Gastrocnemius medialis (tissue), 4 donors: ENCODE measurements at regions not wholly inside any gene's neighbourhood (a gene's known extent, or its start where the extent isn't known, plus 50 kb on each side); places are given as distances from the start of the nearest gene placed in this dataset.

Experiments used
- ATAC-seq, 2 donors: fragments of 150-250 bp; one replicate each; pipeline ENCODE4 v1.9.1; 2016
- DNase-seq, 2 donors: peaks; one replicate each; pipeline ENCODE4 v3.0.0-alpha.2; 2019
- H3K27ac ChIP-seq, 4 donors: fragments of 200-600 bp; sonication (generic); 1 replicate in 1 of 4; 2 replicates in 3 of 4; pipeline ENCODE4 v1.5.1; 2016 to 2018; ENCODE audit warnings: mild to moderate bottlenecking in 2 of 4, moderate library complexity in 1 of 4
- H3K27me3 ChIP-seq, 3 donors: fragments of 200-600 bp; sonication (generic) in 2 of 3; 1 replicate in 1 of 3; 2 replicates in 2 of 3; pipeline versions ENCODE4 v1.5.1 to v1.6.0; 2016 to 2019; ENCODE audit warnings: mild to moderate bottlenecking in 1 of 3, moderate library complexity in 1 of 3
- H3K36me3 ChIP-seq, 2 donors: fragments of 200-600 bp; sonication (generic) in 1 of 2; one replicate each; pipeline ENCODE4 v1.5.1; 2017 to 2018
- H3K4me1 ChIP-seq, 2 donors: fragments of 200-600 bp; sonication (generic) in 1 of 2; one replicate each; pipeline ENCODE4 v1.5.1; 2016 to 2017; ENCODE audit warnings: mild to moderate bottlenecking in 2 of 2
- H3K4me3 ChIP-seq, 4 donors: fragments of 200-600 bp; sonication (generic) in 3 of 4; 1 replicate in 1 of 4; 2 replicates in 3 of 4; pipeline ENCODE4 v1.5.1; 2016 to 2019; ENCODE audit warnings: mild to moderate bottlenecking in 2 of 4
- H3K9me3 ChIP-seq, 3 donors: fragments of 200-600 bp; sonication (generic) in 2 of 3; 1 replicate in 1 of 3; 2 replicates in 2 of 3; pipeline ENCODE4 v1.5.1; 2016 to 2019
- CTCF ChIP-seq, 5 experiments: fragments of 450-650 bp in 3 of 5; fragments of 200-600 bp in 2 of 5; sonication (generic) in 2 of 5; IDR thresholded peaks in 4 of 5; conservative IDR thresholded peaks in 1 of 5; 1 replicate in 4 of 5; 2 replicates in 1 of 5; pipeline ENCODE4 v1.5.1; 2016 to 2019; ENCODE audit warnings: antibody characterized with exemption in 5 of 5, mild to moderate bottlenecking in 3 of 5, moderate library complexity in 3 of 5
- POLR2A ChIP-seq, 2 donors: fragments of 450-650 bp; IDR thresholded peaks; one replicate each; pipeline ENCODE4 v1.6.1; 2017; ENCODE audit warnings: antibody characterized with exemption in 2 of 2, mild to moderate bottlenecking in 2 of 2, moderate library complexity in 2 of 2
- in situ Hi-C, 4 donors: fragments of 200-750 bp; cut with MboI; loops; one replicate each; pipeline versions ENCODE4 v1.15.0 to v1.8.0; 2017; ENCODE audit warnings: low sequenced_read_pairs in 4 of 4
- intact Hi-C: fragments of 100-400 bp; cut with DNase I; formaldehyde crosslinking; loops from one replicate; pipeline ENCODE4 v1.15.1; 2023; ENCODE audit warnings: low total_unique reads

GRCh38 chr10:104582602-104582951, 58.5 kb upstream of the SORCS3 start:
- H3K36me3 ChIP-seq, result no peaks in the 10 kb centered on the region
- H3K27ac ChIP-seq, result no peak overlapping the region
- no peaks in the 10 kb centered on the region for H3K9me3 ChIP-seq
- peaks cover 0 to 9% (median 0%) of the 10 kb centered on the region in 3 donors for H3K27me3 ChIP-seq
- in situ Hi-C loops, result no loop called here
- TF ChIP-seq CTCF (IDR thresholded peaks at IDR 0.05 in 4 of 5, conservative IDR thresholded peaks at IDR 0.05 in 1 of 5), result no peak
- no peak for TF ChIP-seq POLR2A (IDR thresholded peaks at IDR 0.05)
- no peak overlapping the region for H3K4me3 ChIP-seq
- no peak for ATAC-seq
- DNase-seq, result no peak
- intact Hi-C loops, result no loop called here
- no peaks in the 10 kb centered on the region for H3K4me1 ChIP-seq

- in situ Hi-C loops (no loop called here), intact Hi-C loops (no loop called here)
- H3K27me3 ChIP-seq, result peaks cover 0 to 9% (median 0%) of the 10 kb centered on the region in 3 donors
- no peak overlapping the region for H3K4me3 ChIP-seq
- DNase-seq (no peak), ATAC-seq (no peak)
- no peak for TF ChIP-seq POLR2A (IDR thresholded peaks at IDR 0.05)
- TF ChIP-seq CTCF (IDR thresholded peaks at IDR 0.05 in 4 of 5, conservative IDR thresholded peaks at IDR 0.05 in 1 of 5), result no peak
- no peaks in the 10 kb centered on the region for H3K9me3 ChIP-seq
- no peaks in the 10 kb centered on the region for H3K36me3 ChIP-seq
- H3K4me1 ChIP-seq, result no peaks in the 10 kb centered on the region
- H3K27ac ChIP-seq, result no peak overlapping the region
These were observed 58.1 kb upstream of the SORCS3 start for GRCh38 chr10:104582966-104583365.

- intact Hi-C loops, result no loop called here
- in situ Hi-C loops, result no loop called here
These were observed 56.5 kb upstream of the SORCS3 start for GRCh38 chr10:104584541-104584940.

GRCh38 chr10:104587751-104588150, 53.3 kb upstream of the SORCS3 start:
- intact Hi-C loops, result no loop called here
- Histone ChIP-seq H3K9me3 (no peaks in the 10 kb centered on the region), H3K4me1 (no peaks in the 10 kb centered on the region), H3K27me3 (no peaks in the 10 kb centered on the region), H3K36me3 (no peaks in the 10 kb centered on the region), H3K4me3 (no peak overlapping the region), H3K27ac (no peak overlapping the region)
- TF ChIP-seq CTCF (IDR thresholded peaks at IDR 0.05 in 4 of 5, conservative IDR thresholded peaks at IDR 0.05 in 1 of 5) (no peak), POLR2A (IDR thresholded peaks at IDR 0.05) (no peak)
- in situ Hi-C loops, result no loop called here
- no peak for ATAC-seq
- DNase-seq, result no peak

More at GRCh38 chr10:104584541-104584940, 56.5 kb upstream of the SORCS3 start:
- Histone ChIP-seq H3K4me1 (no peaks in the 10 kb centered on the region), H3K36me3 (no peaks in the 10 kb centered on the region), H3K27ac (no peak overlapping the region), H3K27me3 (peaks cover 0 to 9% (median 0%) of the 10 kb centered on the region in 3 donors), H3K4me3 (no peak overlapping the region), H3K9me3 (no peaks in the 10 kb centered on the region)
- ATAC-seq (no peak), DNase-seq (no peak)
- TF ChIP-seq POLR2A (IDR thresholded peaks at IDR 0.05) (no peak), CTCF (IDR thresholded peaks at IDR 0.05 in 4 of 5, conservative IDR thresholded peaks at IDR 0.05 in 1 of 5) (no peak)

GRCh38 chr10:104589431-104589830, 51.7 kb upstream of the SORCS3 start:
- no peaks in the 10 kb centered on the region for H3K9me3 ChIP-seq
- no peaks in the 10 kb centered on the region for H3K4me1 ChIP-seq
- in situ Hi-C loops, result no loop called here
- no peak for ATAC-seq
- H3K27me3 ChIP-seq, result no peaks in the 10 kb centered on the region
- no peak for DNase-seq
- H3K27ac ChIP-seq, result no peak overlapping the region
- TF ChIP-seq POLR2A (IDR thresholded peaks at IDR 0.05) (no peak), CTCF (IDR thresholded peaks at IDR 0.05 in 4 of 5, conservative IDR thresholded peaks at IDR 0.05 in 1 of 5) (no peak)
- H3K36me3 ChIP-seq, result no peaks in the 10 kb centered on the region
- H3K4me3 ChIP-seq, result no peak overlapping the region
- intact Hi-C loops, result no loop called here
